Glutamatergic neuron (in vitro differentiated cells): ENCODE measurements at regions not wholly inside any gene's neighbourhood (a gene's known extent, or its start where the extent isn't known, plus 50 kb on each side); places are given as distances from the start of the nearest gene placed in this dataset.

Source experiments
- DNase-seq: peaks from one replicate; pipeline ENCODE4 v3.0.0; 2022
- H3K27ac Mint-ChIP-seq: one replicate; pipeline ENCODE4 v1.8.0; 2020; ENCODE audit warnings: mild to moderate bottlenecking, mixed read lengths, inconsistent platforms; ENCODE audit not compliant: unreplicated experiment
- H3K27me3 Mint-ChIP-seq: one replicate; pipeline ENCODE4 v1.8.0; 2020; ENCODE audit warnings: mild to moderate bottlenecking, moderate library complexity, mixed read lengths, inconsistent platforms; ENCODE audit not compliant: unreplicated experiment
- H3K36me3 Mint-ChIP-seq: one replicate; pipeline ENCODE4 v1.8.0; 2020; ENCODE audit warnings: mild to moderate bottlenecking, mixed read lengths, inconsistent platforms; ENCODE audit not compliant: unreplicated experiment
- H3K4me1 Mint-ChIP-seq: one replicate; pipeline ENCODE4 v1.8.0; 2020; ENCODE audit warnings: mild to moderate bottlenecking, low read depth, mixed read lengths, inconsistent platforms; ENCODE audit not compliant: unreplicated experiment
- H3K4me3 Mint-ChIP-seq: one replicate; pipeline ENCODE4 v1.8.0; 2020; ENCODE audit warnings: mild to moderate bottlenecking, mixed read lengths, inconsistent platforms; ENCODE audit not compliant: unreplicated experiment
- H3K9me3 Mint-ChIP-seq: one replicate; pipeline ENCODE4 v1.8.0; 2020; ENCODE audit warnings: mild to moderate bottlenecking, moderate library complexity, mixed read lengths, inconsistent platforms; ENCODE audit not compliant: unreplicated experiment
- CTCF ChIP-seq: fragments of 200-600 bp; sonication (generic); IDR thresholded peaks from one replicate; pipeline ENCODE4 v1.5.0; 2021; ENCODE audit not compliant: partially characterized antibody, unreplicated experiment

DNA sequence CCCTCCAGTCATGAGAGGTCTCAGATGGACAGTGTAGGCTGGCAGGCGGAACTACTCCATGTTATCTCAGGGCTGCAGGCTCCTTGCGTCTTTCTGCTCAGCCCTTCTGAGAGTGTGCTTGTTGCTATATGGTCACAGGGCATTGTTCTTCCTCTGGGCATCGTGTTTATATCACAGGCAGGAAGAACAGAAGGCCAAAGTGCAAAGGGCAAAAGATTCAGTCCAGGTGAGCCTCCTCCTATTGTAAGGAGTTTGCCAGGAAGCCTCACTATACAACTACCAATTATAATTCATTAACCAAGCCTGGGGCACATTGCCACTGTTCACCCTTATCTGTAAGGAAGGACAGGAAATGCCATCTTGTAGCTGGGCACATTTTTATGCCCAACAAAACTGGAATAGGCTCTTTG lies 195.5 kb upstream of the KITLG start:
- Mint-ChIP-seq H3K9me3 (peaks cover 2% of the 10 kb centered on the region), H3K27ac (no peak overlapping the region), H3K36me3 (no peaks in the 10 kb centered on the region), H3K4me3 (no peak overlapping the region), H3K27me3 (no peaks in the 10 kb centered on the region), H3K4me1 (no peaks in the 10 kb centered on the region)
- no peak for TF ChIP-seq CTCF
- DNase-seq = no peak

DNA sequence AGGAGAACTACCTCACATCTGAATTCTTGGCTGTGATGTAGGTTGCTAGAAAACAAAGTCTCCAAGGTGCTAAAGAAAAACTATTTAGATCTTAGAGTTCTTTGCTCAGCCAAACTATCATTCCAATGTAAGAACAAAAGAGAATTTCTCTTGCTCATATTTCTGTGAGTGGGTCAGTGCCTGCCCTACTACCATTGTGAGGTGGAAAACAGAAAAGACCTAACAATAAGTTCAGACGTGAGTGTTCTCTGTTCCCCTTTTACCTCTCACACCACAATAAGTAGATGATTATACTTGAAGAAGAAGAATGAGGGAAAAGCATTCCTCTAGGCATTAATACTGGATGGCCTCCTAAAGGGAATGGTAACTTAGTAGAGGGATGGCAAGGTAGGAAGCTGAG lies 187.4 kb upstream of the KITLG start:
- no peak overlapping the region for H3K27ac Mint-ChIP-seq
- no peak overlapping the region for H3K4me3 Mint-ChIP-seq
- no peaks in the 10 kb centered on the region for H3K4me1 Mint-ChIP-seq
- no peaks in the 10 kb centered on the region for H3K36me3 Mint-ChIP-seq
- peaks cover 2% of the 10 kb centered on the region for H3K9me3 Mint-ChIP-seq
- peaks cover 2% of the 10 kb centered on the region for H3K27me3 Mint-ChIP-seq
- DNase-seq = no peak
- TF ChIP-seq CTCF = no peak

DNA sequence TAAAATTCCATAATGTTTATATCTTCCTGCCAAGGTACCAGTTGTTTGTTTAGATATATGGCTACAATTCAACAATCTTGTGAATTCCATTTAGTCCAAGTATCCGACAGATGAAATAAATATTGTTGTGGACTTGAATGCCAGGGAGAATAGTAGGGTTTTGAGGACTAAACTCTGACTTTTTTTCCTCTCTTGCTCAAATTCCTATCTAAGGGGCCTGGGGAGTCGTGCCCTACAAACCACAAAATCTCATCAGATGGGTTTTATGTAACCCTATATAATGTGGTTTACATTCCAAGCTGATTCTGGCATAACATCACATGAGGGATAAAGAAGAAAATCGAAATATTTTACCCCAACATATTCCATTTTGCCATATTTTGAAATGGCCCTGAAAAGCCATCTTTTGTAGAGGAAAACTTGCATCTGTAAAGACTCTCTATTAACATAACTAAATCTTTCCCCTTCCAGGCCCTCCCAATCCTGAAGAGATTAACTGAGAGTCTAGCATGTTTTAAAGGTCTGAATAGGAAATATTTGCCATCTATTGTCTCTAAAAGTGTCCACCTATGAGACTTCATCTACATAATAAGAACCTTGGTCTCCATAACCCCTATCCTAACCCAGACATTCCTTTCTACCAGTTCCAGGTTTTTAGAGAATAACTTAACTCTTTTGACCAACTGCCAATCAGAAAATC lies 184.7 kb upstream of the KITLG start:
- peaks cover 2% of the 10 kb centered on the region for H3K27me3 Mint-ChIP-seq
- no peak overlapping the region for H3K27ac Mint-ChIP-seq
- H3K4me1 Mint-ChIP-seq = no peaks in the 10 kb centered on the region
- H3K4me3 Mint-ChIP-seq = no peak overlapping the region
- no peaks in the 10 kb centered on the region for H3K36me3 Mint-ChIP-seq
- H3K9me3 Mint-ChIP-seq = no peaks in the 10 kb centered on the region
- DNase-seq = no peak
- TF ChIP-seq CTCF = no peak

GRCh38 chr12:88763536-88764100 lies 183.3 kb upstream of the KITLG start:
- H3K27ac Mint-ChIP-seq = no peak overlapping the region
- no peaks in the 10 kb centered on the region for H3K9me3 Mint-ChIP-seq
- H3K4me1 Mint-ChIP-seq = no peaks in the 10 kb centered on the region
- no peaks in the 10 kb centered on the region for H3K36me3 Mint-ChIP-seq
- H3K27me3 Mint-ChIP-seq = peaks cover 2% of the 10 kb centered on the region
- no peak for TF ChIP-seq CTCF
- no peak for DNase-seq
- H3K4me3 Mint-ChIP-seq = no peak overlapping the region

- no peak overlapping the region for H3K27ac Mint-ChIP-seq
- H3K9me3 Mint-ChIP-seq = no peaks in the 10 kb centered on the region
- DNase-seq = no peak
- H3K4me1 Mint-ChIP-seq = no peaks in the 10 kb centered on the region
- H3K36me3 Mint-ChIP-seq = no peaks in the 10 kb centered on the region
- H3K4me3 Mint-ChIP-seq = no peak overlapping the region
- no peak for TF ChIP-seq CTCF
- H3K27me3 Mint-ChIP-seq = peaks cover 2% of the 10 kb centered on the region
Measured at GRCh38 chr12:88758176-88758575, 177.9 kb upstream of the KITLG start.
